NCI-H446 treated with DMSO at 0.1 percent for 48 hours (cell line): ENCODE measurements at regions not wholly inside any gene's neighbourhood (a gene's known extent, or its start where the extent isn't known, plus 50 kb on each side); places are given as distances from the start of the nearest gene placed in this dataset.
"Not testable (repeated sequence)": the region's sequence is repeated elsewhere in the genome, so short reads cannot be mapped to it uniquely, and the experiment has no call there.

Source experiments
- DNase-seq: peaks from one replicate; lab custom pipeline; 2025; lab: John Stamatoyannopoulos, UW

GRCh38 chr16:72596373-72596772, 424.4 kb upstream of the PMFBP1 start:
- DNase-seq = no peak

GRCh38 chr16:72590151-72590937, 418.4 kb upstream of the PMFBP1 start:
- no peak for DNase-seq

GRCh38 chr16:72588551-72588950, 416.6 kb upstream of the PMFBP1 start:
- DNase-seq = no peak

GRCh38 chr16:72578061-72578460, 406.1 kb upstream of the PMFBP1 start:
- DNase-seq = not testable (repeated sequence)

GRCh38 chr16:72576189-72576588, 404.2 kb upstream of the PMFBP1 start:
- DNase-seq = no peak

GRCh38 chr16:72569677-72570076, 397.7 kb upstream of the PMFBP1 start:
- no peak for DNase-seq

GRCh38 chr16:72568502-72568901, 396.5 kb upstream of the PMFBP1 start:
- no peak for DNase-seq

- no peak for DNase-seq
Measured at GRCh38 chr16:72566174-72566573, 394.2 kb upstream of the PMFBP1 start.

GRCh38 chr16:72565106-72565505, 393.2 kb upstream of the PMFBP1 start:
- DNase-seq = no peak

- no peak for DNase-seq
Measured at GRCh38 chr16:72560617-72561016, 388.7 kb upstream of the PMFBP1 start.

GRCh38 chr16:72558501-72558900, 386.5 kb upstream of the PMFBP1 start:
- no peak for DNase-seq

- no peak for DNase-seq
Measured at GRCh38 chr16:72554935-72555334, 383.0 kb upstream of the PMFBP1 start.

- DNase-seq = no peak
Measured at GRCh38 chr16:72552654-72553053, 380.7 kb upstream of the PMFBP1 start.

- DNase-seq = no peak
Measured at GRCh38 chr16:72551649-72552048, 379.7 kb upstream of the PMFBP1 start.

- no peak for DNase-seq
Measured at GRCh38 chr16:72549878-72550277, 377.9 kb upstream of the PMFBP1 start.

- no peak for DNase-seq
Measured at GRCh38 chr16:72542102-72542501, 370.1 kb upstream of the PMFBP1 start.

- no peak for DNase-seq
Measured at GRCh38 chr16:72537664-72538063, 365.7 kb upstream of the PMFBP1 start.

GRCh38 chr16:72536723-72537435, 364.9 kb upstream of the PMFBP1 start:
- no peak for DNase-seq

GRCh38 chr16:72532906-72533410, 361.0 kb upstream of the PMFBP1 start:
- DNase-seq = no peak

- DNase-seq = no peak
Measured at GRCh38 chr16:72530434-72530833, 358.5 kb upstream of the PMFBP1 start.

- DNase-seq = no peak
Measured at GRCh38 chr16:72523087-72523486, 351.1 kb upstream of the PMFBP1 start.

- no peak for DNase-seq
Measured at GRCh38 chr16:72517154-72517553, 345.2 kb upstream of the PMFBP1 start.

GRCh38 chr16:72511171-72511570, 339.2 kb upstream of the PMFBP1 start:
- no peak for DNase-seq
